ENCODE measurements at regions not wholly inside any gene's neighbourhood (a gene's known extent, or its start where the extent isn't known, plus 50 kb on each side); places are given as distances from the start of the nearest gene placed in this dataset.

DNA sequence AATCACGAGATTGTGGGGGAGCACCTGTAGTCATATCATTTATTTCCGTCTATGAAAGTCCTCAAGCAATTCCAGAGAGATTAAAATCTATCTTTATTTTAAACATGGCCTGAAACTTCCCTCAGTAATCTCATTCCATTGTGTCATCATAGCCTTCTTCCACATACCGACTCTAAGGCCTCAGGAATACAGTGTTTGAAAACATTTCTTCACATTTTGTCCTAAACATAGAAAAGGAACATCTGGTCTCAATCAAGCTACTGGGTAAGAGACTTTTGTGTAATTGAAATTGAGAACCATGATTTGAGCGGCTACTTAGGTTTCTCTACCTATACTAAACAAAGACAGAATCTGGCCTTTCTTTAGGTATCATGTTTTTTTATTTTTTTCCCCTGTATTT, 78.0 kb upstream of the ELMO1 start:
- TF ChIP-seq, protein P1, sequence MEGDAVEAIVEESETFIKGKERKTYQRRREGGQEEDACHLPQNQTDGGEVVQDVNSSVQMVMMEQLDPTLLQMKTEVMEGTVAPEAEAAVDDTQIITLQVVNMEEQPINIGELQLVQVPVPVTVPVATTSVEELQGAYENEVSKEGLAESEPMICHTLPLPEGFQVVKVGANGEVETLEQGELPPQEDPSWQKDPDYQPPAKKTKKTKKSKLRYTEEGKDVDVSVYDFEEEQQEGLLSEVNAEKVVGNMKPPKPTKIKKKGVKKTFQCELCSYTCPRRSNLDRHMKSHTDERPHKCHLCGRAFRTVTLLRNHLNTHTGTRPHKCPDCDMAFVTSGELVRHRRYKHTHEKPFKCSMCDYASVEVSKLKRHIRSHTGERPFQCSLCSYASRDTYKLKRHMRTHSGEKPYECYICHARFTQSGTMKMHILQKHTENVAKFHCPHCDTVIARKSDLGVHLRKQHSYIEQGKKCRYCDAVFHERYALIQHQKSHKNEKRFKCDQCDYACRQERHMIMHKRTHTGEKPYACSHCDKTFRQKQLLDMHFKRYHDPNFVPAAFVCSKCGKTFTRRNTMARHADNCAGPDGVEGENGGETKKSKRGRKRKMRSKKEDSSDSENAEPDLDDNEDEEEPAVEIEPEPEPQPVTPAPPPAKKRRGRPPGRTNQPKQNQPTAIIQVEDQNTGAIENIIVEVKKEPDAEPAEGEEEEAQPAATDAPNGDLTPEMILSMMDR (IDR thresholded peaks at IDR 0.05): no peak
- intact Hi-C loops (cut with DNase I): no loop called here
- FAIRE-seq: no peak
- no peaks in the 10 kb centered on the region for H3K36me3 ChIP-seq
- no peak for DNase-seq
- 90 to 91% methylated on average over 4 of the region's 4 CpGs for WGBS, 2 donors
- no peaks in the 10 kb centered on the region for H3K4me1 ChIP-seq
- H3K27me3 ChIP-seq: no peaks in the 10 kb centered on the region
- no peak overlapping the region for H3K4me3 ChIP-seq
- no peaks in the 10 kb centered on the region for H3K9me3 ChIP-seq
- ATAC-seq: no peak
- H3K27ac ChIP-seq: no peak overlapping the region

DNA sequence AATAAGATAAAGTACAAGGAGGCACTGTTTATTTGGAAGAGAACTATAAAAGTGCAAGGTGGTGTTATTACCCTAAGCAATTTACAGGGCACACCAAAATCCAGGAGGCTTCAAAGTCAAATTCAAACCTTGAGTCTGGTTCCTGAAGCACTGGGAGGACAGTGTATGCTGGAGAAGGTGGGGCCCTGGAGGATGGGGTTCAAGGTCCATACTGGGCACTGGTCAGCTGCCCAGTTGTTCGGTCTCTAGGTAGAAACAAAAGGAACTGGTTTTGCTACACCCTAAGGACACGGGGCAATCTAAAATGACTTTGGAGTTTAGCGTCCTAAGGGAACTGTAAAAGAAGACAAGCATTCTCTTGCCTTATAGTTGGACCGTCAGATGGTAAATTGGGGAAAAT, 78.4 kb upstream of the ELMO1 start:
- H3K4me3 ChIP-seq: no peak overlapping the region
- ATAC-seq (no peak), DNase-seq (no peak), FAIRE-seq (no peak)
- WGBS, 2 donors: 63 to 71% methylated on average over 4 of the region's 4 CpGs
- no peaks in the 10 kb centered on the region for H3K27me3 ChIP-seq
- no peaks in the 10 kb centered on the region for H3K9me3 ChIP-seq
- no peak overlapping the region for H3K27ac ChIP-seq
- H3K36me3 ChIP-seq: no peaks in the 10 kb centered on the region
- intact Hi-C loops (cut with DNase I): no loop called here
- TF ChIP-seq, protein P1 (IDR thresholded peaks at IDR 0.05): no peak
- no peaks in the 10 kb centered on the region for H3K4me1 ChIP-seq

DNA sequence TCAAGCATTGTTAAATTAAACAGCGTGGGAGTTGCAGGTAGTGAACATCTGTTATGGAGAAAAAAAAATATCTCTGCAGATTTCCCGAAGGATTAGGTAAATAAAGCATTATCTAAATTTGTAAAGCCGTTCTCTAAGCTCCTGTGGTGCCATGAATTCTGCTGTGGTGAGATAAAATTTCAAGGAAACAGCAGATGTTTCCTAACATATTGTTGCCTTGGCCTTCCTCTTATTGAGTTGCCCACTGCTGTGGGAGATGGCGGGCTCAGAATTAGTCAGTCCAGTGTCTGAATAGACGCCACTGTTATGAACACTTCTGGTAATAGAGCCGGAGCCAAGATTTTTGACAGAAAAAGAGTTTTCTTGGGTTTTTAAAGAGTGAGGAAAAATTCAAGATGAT, 82.6 kb upstream of the ELMO1 start:
- intact Hi-C loops (cut with DNase I): no loop called here
- TF ChIP-seq, protein P1 (IDR thresholded peaks at IDR 0.05): no peak
- H3K4me3 ChIP-seq: no peak overlapping the region
- H3K36me3 ChIP-seq: no peaks in the 10 kb centered on the region
- ATAC-seq: no peak
- no peak for DNase-seq
- WGBS, 2 donors: 52 to 53% methylated on average over 6 of the region's 6 CpGs
- no peak overlapping the region for H3K27ac ChIP-seq
- no peaks in the 10 kb centered on the region for H3K4me1 ChIP-seq
- no peaks in the 10 kb centered on the region for H3K27me3 ChIP-seq
- no peak for FAIRE-seq
- H3K9me3 ChIP-seq: no peaks in the 10 kb centered on the region

DNA sequence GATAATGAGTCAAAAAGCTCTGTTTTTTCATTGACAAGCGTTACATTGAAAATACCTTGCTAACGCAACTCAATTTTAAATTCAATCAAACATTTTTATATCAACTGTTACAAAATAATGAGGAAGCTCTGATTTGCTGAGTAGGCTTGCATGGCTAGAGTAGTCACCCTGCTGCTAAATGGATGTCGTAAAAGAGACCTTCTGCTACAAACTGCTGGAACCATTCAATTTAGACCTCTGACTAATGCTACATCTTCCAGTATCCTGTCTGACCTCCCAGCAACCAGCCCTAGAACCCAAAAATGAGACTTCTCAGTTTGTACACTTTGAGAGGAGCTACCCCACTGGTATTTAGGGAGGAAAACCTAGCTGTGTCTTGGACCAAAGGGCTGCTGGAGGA, 84.0 kb upstream of the ELMO1 start:
- 94 to 96% methylated on average over 3 of the region's 3 CpGs for WGBS, 2 donors
- TF ChIP-seq, protein P1 (IDR thresholded peaks at IDR 0.05): no peak

DNA sequence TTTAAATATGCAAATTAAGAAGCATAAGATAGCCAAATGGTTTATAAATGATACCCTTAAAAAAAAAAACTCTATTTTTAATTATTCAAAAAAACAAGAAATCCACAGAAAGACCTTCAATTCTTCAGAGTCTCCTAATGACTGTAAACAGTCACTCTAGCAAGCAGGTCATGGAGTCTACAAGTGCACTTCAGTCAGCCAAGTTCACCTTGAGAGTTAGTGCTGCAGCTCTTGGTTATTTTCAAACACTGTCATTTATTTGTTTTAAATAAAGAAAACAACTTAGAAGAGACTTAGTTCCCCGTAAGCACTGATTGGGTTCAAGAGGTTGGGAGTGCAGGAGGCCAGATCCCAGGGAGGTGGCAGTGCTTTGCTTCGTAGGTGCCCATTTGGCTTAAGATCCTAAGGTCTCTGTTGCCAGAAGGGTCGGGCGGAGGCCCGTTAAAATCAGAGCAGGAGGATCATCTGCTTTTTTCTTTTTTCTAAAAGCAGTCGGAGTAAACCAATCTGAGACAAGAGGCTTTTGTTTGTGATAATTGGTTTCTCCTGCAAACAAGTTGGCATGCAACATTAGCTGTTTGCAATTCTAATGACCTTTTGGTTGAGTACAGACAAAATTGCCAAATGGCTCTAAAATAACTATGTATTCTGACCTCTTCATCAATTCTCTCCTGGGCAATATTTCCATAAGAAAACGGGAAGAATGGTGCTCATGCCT, 86.4 kb upstream of the ELMO1 start:
- Histone ChIP-seq H3K36me3 (no peaks in the 10 kb centered on the region), H3K4me1 (no peaks in the 10 kb centered on the region), H3K27me3 (no peaks in the 10 kb centered on the region), H3K9me3 (no peaks in the 10 kb centered on the region), H3K27ac (no peak overlapping the region), H3K4me3 (no peak overlapping the region)
- ATAC-seq: no peak
- TF ChIP-seq, protein P1 (IDR thresholded peaks at IDR 0.05): no peak
- 60% methylated on average over 7 of the region's 7 CpGs for WGBS, 2 donors
- no peak for DNase-seq
- intact Hi-C loops (cut with DNase I): no loop called here
- FAIRE-seq: no peak

More for the DNA sequence above, 84.0 kb upstream of the ELMO1 start:
- H3K27ac ChIP-seq: no peak overlapping the region
- ATAC-seq (no peak), DNase-seq (no peak), FAIRE-seq (no peak)
- intact Hi-C loops (cut with DNase I): no loop called here
- no peak overlapping the region for H3K4me3 ChIP-seq
- no peaks in the 10 kb centered on the region for H3K9me3 ChIP-seq
- no peaks in the 10 kb centered on the region for H3K27me3 ChIP-seq
- H3K36me3 ChIP-seq: no peaks in the 10 kb centered on the region
- H3K4me1 ChIP-seq: no peaks in the 10 kb centered on the region

Data from pancreas (tissue), 10 donors.